SHP77 (cell line): ENCODE measurements at regions not wholly inside any gene's neighbourhood (a gene's known extent, or its start where the extent isn't known, plus 50 kb on each side); places are given as distances from the start of the nearest gene placed in this dataset.
"Not testable (repeated sequence)": the region's sequence is repeated elsewhere in the genome, so short reads cannot be mapped to it uniquely, and the experiment has no call there.

Experiments used
- DNase-seq, 2 experiments: peaks; one replicate each; lab custom pipeline; 2025; lab: John Stamatoyannopoulos, UW

GRCh38 chrX:1778817-1779216 lies 164.0 kb downstream of the ASMT start:
- no peak for DNase-seq

DNA sequence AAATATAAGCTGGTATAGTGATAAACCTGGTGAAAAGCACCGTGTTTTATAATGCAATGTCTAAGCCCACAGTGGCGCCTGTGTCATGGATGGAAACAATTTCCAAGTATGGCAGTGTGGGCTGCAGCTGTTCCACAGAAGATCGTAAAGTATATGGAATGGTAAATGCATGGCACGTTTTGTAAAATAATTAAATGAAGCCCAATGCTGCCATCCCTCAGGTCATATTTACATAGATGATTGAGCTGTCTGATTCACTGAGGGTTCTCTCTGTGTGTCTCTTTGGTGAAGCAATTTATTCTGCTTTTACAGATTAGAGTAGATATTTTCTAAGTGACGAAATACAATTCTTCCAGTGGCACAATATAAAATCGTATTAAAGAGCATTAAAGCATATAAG lies 164.8 kb downstream of the ASMT start:
- DNase-seq = no peak

DNA sequence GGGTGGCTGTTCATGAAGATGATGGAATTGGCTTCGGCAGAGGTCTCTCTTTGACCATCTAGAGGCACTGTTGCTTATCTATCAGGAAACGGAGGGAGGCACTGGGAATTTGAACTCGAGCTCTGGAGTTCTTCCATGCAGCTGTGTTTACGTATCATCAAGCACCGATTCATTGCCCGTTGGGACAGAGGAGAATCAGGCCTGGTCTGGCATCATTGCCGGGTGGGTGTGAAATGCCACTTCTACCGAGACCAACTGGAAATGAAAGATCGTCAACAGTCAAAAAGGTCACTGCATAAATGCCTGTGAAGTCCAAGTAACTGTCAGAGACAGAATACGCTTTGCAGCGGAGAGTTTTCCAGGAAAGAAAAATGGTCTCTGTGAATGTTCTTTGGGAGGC lies 166.9 kb downstream of the ASMT start:
- DNase-seq = no peak

GRCh38 chrX:1784773-1785172 lies 169.9 kb downstream of the ASMT start:
- DNase-seq = no peak

- no peak for DNase-seq
Observed at GRCh38 chrX:1788300-1788911, 173.5 kb downstream of the ASMT start.

DNA sequence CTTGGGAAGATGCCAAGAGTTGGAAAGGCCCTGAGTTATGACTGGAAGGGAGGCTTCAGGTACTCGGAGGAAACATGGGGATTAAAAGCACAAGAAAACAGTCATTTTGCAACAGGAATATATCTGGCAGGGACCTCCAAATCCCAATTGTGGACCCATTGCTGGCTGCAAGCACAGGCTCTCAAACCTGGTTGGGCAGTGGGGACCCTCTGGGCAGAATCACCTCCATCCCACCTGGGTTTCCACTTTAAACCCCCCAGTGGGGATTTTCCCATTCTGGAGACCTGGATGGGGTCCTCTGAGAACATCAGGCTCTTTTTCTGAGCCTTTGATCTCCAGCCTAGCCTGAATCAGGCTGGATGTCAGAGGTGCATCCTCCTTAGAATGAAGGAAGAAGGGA lies 177.8 kb downstream of the ASMT start:
- no peak for DNase-seq

- no peak for DNase-seq
Observed at GRCh38 chrX:1794586-1794985, 179.7 kb downstream of the ASMT start.

- DNase-seq = no peak
Observed at GRCh38 chrX:1802912-1803311, 188.1 kb downstream of the ASMT start.

DNA sequence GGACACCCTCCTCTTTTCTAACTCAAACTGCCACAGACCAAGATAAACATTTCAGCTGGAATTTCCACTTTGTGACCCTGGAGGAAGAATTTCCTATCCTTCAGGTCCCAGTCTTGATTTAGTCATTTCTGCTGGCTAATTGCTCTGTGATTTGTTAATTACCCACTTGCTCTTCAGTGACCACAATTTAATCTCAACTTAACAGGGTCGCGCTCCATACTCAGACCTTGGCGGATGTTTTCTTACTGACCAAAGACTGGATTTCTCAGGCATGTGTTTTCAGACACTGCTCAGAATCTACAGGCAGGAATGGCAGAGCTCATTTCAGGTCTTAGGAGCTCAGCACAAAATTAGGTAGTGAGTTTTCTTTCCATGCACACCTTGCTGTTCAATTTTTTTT lies 188.9 kb downstream of the ASMT start:
- DNase-seq = no peak

DNA sequence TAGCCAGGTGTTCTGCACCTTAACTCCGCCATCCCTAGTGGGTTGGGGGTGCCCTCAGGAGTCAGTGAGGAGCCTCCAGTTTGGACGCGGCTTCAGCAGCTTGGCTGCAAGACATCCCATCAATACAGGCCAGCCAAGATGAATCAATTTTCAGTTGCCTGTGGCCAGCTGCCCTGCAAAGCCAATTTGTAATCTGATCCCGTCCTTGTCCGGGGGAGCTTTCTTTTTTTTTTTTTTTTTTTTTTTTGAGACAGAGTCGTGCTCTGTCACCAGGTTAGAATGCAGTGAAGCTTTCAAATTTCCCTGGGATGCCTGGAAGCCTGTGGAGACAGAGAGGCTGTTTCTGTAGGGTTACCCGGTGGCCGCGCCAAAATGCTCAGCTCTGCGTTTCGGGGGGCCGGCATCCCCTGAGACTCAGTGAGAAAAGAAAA lies 192.5 kb downstream of the ASMT start:
- peak; percentile 2 to 19 for DNase-seq

GRCh38 chrX:1809581-1809980 lies 194.7 kb downstream of the ASMT start:
- no peak for DNase-seq

GRCh38 chrX:1813809-1814208 lies 198.9 kb downstream of the ASMT start:
- no peak for DNase-seq

- DNase-seq = no peak
Observed at GRCh38 chrX:1815456-1816175, 200.8 kb downstream of the ASMT start.

GRCh38 chrX:1816387-1816982 lies 201.6 kb downstream of the ASMT start:
- not testable (repeated sequence) for DNase-seq

DNA sequence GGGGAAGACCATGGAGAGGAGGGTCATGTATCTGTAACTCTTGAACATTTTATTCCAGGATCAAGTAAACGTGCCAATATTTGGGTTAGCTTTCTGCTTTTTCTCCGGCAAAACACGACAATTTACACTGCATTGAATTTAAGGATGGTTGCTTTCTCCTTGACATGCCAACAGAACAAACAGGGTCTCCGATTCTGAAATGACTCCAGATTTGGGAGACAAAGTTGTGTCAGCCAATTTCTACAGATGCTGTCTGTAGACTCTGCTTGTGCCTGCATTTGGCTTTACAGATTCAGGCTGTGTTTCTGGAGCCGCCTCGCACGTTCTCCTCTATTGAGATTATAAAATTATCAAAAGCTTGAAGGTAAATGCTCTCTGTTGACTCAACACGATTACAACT lies 207.0 kb downstream of the ASMT start:
- no peak for DNase-seq

DNA sequence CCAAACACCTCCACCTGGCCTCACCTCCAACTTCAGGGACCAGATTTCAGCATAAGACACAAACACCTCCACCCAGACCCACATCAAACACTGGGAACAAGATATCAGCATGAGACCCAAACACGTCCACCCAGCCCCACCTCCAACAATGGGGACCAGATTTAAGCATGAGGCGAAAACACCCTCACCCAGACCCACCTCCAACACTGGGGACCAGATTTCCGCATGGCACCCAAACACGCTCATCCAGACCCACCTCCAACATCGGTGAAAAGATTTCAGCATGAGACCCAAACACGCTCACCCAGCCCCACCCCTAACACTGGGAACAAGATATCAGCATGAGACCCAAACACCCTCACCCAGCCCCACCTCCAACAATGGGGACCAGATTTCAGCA lies 210.0 kb downstream of the ASMT start:
- no peak for DNase-seq

GRCh38 chrX:1833656-1834360 lies 218.9 kb downstream of the ASMT start:
- DNase-seq = no peak

GRCh38 chrX:1835056-1835455 lies 220.2 kb downstream of the ASMT start:
- no peak for DNase-seq

DNA sequence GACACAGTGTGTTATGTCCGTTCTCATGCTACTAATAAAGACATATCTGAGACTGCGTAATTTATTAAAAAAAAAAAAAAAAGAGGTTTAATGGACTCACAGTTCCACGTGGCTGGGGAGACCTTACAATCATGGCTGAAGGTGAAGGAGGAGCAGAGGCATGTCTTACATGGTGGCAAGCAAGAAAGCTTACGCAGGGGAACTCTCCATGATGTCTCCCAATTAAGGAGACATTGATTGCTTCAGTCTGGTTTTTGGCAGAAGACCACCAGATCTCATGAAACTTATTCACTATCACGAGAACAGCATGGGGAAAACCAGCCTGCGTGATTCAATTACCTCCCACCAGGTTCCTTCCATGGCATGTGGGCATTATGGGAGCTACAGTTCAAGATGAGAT lies 221.8 kb downstream of the ASMT start:
- no peak for DNase-seq

GRCh38 chrX:1841746-1842145 lies 226.9 kb downstream of the ASMT start:
- DNase-seq = no peak

- not testable (repeated sequence) for DNase-seq
Observed at GRCh38 chrX:1847000-1847399, 232.1 kb downstream of the ASMT start.

DNA sequence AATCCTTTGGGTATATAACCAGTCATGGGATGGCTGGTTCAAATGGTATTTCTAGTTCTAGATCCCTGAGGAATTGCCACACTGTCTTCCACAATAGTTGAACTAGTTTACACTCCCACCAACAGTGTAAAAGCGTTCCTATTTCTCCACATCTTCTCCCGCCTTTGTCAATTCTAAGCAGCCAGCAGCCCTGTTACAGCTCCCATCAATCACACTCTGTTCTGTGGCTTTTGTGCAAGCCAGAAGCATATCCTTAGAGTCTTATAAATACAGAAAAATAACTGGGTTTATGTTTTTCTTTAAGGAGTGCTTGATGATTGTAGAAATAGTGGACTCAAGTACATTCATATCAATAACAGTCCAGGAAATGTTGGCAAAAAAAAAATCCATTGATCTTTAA lies 232.9 kb downstream of the ASMT start:
- not testable (repeated sequence) for DNase-seq

DNA sequence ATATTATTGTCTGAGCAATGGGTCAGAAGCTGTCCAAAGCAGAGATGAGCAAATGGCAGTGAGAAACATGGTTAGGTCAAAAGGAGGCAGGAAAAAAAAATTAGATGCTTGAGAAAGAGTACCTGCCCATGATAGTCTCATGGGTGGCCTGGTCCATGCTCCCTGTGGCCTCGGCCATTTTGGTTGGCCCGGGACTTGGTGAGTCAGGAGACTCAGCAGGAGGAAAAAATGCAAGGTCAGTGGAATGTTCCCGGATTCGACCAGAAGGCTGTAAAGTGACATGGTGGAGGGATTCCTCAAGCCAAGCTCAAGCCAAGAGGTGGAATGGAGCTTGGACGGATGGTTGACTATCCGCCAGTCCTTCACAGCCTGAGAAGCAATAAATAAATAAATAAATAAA lies 236.7 kb downstream of the ASMT start:
- DNase-seq = no peak
